ENCODE measurements at regions not wholly inside any gene's neighbourhood (a gene's known extent, or its start where the extent isn't known, plus 50 kb on each side); places are given as distances from the start of the nearest gene placed in this dataset.

GRCh38 chr12:73180734-73181133 lies 908.6 kb downstream of the TRHDE start:
- TF ChIP-seq NR2F2 (IDR thresholded peaks at IDR 0.05): no peak
- no peak for TF ChIP-seq RAD21 (IDR thresholded peaks at IDR 0.05)
- TF ChIP-seq, protein P1, sequence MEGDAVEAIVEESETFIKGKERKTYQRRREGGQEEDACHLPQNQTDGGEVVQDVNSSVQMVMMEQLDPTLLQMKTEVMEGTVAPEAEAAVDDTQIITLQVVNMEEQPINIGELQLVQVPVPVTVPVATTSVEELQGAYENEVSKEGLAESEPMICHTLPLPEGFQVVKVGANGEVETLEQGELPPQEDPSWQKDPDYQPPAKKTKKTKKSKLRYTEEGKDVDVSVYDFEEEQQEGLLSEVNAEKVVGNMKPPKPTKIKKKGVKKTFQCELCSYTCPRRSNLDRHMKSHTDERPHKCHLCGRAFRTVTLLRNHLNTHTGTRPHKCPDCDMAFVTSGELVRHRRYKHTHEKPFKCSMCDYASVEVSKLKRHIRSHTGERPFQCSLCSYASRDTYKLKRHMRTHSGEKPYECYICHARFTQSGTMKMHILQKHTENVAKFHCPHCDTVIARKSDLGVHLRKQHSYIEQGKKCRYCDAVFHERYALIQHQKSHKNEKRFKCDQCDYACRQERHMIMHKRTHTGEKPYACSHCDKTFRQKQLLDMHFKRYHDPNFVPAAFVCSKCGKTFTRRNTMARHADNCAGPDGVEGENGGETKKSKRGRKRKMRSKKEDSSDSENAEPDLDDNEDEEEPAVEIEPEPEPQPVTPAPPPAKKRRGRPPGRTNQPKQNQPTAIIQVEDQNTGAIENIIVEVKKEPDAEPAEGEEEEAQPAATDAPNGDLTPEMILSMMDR (IDR thresholded peaks at IDR 0.05; ENCODE audit: low read depth, low read length, missing input control): no peak
- no peak for TF ChIP-seq HNF4G (IDR thresholded peaks at IDR 0.05)
- no peak for TF ChIP-seq SP1 (IDR thresholded peaks at IDR 0.05)
- no peak for TF ChIP-seq JUND (IDR thresholded peaks at IDR 0.05)
- TF ChIP-seq, protein P2, sequence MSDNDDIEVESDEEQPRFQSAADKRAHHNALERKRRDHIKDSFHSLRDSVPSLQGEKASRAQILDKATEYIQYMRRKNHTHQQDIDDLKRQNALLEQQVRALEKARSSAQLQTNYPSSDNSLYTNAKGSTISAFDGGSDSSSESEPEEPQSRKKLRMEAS (IDR thresholded peaks at IDR 0.05): no peak
- TF ChIP-seq YY1 (IDR thresholded peaks at IDR 0.05): no peak
- no peak for TF ChIP-seq GABPA (IDR thresholded peaks at IDR 0.05 in 1 of 2, conservative IDR thresholded peaks at IDR 0.05 in 1 of 2)
- no peak for TF ChIP-seq TAF1 (conservative IDR thresholded peaks at IDR 0.05)
